HL-60 (cell line): ENCODE measurements at regions not wholly inside any gene's neighbourhood (a gene's known extent, or its start where the extent isn't known, plus 50 kb on each side); places are given as distances from the start of the nearest gene placed in this dataset.

Source experiments
- DNase-seq, 2 experiments: peaks; one replicate each; pipeline ENCODE4 v3.0.0-alpha.2; 2010 to 2020; ENCODE audit warnings: low read depth in 1 of 2, low spot score in 1 of 2
- H3K27ac ChIP-seq: fragments of 250-450 bp; sonication (Bioruptor Pico); replicated peaks from 2 replicates; pipeline ENCODE4 v1.5.1; 2020; ENCODE audit warnings: mild to moderate bottlenecking, moderate library complexity
- H3K27me3 ChIP-seq: fragments of 250-450 bp; sonication (Bioruptor Pico); 2 replicates; pipeline ENCODE4 v1.5.1; 2021; ENCODE audit warnings: mild to moderate bottlenecking, moderate library complexity; ENCODE audit not compliant: insufficient read depth, poor library complexity, severe bottlenecking
- H3K4me3 ChIP-seq: replicated peaks from 2 replicates; pipeline ENCODE4 v1.5.1; 2011; ENCODE audit warnings: mild to moderate bottlenecking, control low read depth, low read length; ENCODE audit not compliant: insufficient read depth
- GABPA ChIP-seq: IDR thresholded peaks from 2 replicates; pipeline ENCODE4 v1.6.1; 2012; ENCODE audit warnings: low read depth
- POLR2AphosphoS5 ChIP-seq: IDR thresholded peaks from 2 replicates; pipeline ENCODE4 v1.6.1; 2012; ENCODE audit warnings: low read depth
- SPI1 ChIP-seq: IDR thresholded peaks from 2 replicates; pipeline ENCODE4 v1.6.1; 2012; ENCODE audit warnings: low read depth, mild to moderate bottlenecking, borderline replicate concordance
- TF ChIP-seq, protein P1 (sequence below): IDR thresholded peaks from 2 replicates; pipeline ENCODE4 v1.6.1; 2012; ENCODE audit warnings: low read depth; ENCODE audit not compliant: insufficient replicate concordance
- TF ChIP-seq, protein P2 (sequence below): IDR thresholded peaks from one replicate; pipeline ENCODE4 v1.5.1; 2011; ENCODE audit warnings: low read length, control low read depth, inconsistent platforms; ENCODE audit not compliant: insufficient read depth

DNA sequence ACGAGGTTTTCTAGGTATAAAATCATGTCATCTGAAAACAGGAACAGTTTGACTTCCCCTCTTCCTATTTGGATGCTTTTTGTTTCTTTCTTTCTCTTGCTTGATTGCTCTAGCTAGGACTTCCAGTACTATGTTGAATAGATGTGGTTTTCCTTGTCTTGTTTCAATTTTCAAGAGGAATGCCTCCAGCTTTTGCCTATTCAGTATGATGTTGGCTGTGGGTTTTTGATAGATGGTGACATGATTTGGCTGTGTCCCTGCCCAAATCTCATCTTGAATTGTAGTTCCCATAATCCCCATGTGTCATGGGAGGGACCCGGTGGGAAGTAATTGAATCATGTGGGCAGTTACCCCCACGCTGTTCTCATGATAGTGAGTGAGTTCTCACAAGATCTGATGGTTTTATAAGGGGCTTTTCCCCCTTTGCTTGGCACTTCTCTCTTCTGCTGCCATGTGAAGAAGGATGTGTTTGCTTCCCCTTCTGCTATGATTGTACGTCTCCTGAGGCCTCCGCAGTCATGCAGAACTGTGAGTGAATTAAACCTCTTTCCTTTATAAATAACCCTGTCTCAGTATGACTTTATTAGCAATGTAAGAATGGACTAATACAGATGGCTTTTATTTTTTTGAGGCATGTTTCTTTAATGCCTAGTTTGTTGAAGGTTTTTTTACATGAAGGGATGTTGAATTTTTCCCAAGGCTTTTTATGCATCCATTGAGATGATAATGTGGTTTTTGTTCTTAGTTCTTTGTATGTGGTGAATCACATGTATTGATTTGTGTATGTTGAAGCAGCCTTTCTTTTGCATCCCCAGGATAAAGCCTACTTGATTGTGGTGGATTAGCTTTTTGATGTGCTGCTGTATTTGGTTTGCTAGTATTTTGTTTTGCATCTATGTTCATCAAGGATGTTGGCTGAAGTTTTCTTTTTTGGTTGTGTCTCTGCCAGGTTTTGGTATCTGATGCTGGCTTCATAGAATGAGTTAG is 239.1 kb downstream of the THBS2 start:
- H3K27me3 ChIP-seq: no peaks in the 10 kb centered on the region

DNA sequence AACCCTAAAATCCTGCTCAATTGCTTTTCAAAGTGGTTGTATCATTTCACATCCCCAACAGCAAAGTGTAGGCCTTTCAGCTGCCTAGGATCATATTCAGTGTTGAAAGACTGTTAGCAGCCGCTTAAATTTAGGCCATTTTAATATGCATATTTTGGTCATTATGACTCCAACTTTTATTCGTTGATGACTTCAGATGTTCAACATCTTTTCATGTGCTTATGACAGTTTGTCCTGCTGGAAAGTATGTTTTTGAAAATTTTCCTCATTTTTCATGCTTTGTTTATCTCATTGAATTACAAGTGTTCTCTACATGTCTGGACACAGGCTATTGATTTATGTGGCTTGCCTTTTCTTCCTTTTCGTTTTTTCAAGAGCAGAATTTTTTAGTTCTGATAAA is 244.0 kb downstream of the THBS2 start:
- Histone ChIP-seq H3K27ac (no peak overlapping the region), H3K27me3 (no peaks in the 10 kb centered on the region), H3K4me3 (no peak overlapping the region)
- no peak for TF ChIP-seq SPI1
- TF ChIP-seq, protein P1, sequence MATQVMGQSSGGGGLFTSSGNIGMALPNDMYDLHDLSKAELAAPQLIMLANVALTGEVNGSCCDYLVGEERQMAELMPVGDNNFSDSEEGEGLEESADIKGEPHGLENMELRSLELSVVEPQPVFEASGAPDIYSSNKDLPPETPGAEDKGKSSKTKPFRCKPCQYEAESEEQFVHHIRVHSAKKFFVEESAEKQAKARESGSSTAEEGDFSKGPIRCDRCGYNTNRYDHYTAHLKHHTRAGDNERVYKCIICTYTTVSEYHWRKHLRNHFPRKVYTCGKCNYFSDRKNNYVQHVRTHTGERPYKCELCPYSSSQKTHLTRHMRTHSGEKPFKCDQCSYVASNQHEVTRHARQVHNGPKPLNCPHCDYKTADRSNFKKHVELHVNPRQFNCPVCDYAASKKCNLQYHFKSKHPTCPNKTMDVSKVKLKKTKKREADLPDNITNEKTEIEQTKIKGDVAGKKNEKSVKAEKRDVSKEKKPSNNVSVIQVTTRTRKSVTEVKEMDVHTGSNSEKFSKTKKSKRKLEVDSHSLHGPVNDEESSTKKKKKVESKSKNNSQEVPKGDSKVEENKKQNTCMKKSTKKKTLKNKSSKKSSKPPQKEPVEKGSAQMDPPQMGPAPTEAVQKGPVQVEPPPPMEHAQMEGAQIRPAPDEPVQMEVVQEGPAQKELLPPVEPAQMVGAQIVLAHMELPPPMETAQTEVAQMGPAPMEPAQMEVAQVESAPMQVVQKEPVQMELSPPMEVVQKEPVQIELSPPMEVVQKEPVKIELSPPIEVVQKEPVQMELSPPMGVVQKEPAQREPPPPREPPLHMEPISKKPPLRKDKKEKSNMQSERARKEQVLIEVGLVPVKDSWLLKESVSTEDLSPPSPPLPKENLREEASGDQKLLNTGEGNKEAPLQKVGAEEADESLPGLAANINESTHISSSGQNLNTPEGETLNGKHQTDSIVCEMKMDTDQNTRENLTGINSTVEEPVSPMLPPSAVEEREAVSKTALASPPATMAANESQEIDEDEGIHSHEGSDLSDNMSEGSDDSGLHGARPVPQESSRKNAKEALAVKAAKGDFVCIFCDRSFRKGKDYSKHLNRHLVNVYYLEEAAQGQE: no peak
- TF ChIP-seq, protein P2, sequence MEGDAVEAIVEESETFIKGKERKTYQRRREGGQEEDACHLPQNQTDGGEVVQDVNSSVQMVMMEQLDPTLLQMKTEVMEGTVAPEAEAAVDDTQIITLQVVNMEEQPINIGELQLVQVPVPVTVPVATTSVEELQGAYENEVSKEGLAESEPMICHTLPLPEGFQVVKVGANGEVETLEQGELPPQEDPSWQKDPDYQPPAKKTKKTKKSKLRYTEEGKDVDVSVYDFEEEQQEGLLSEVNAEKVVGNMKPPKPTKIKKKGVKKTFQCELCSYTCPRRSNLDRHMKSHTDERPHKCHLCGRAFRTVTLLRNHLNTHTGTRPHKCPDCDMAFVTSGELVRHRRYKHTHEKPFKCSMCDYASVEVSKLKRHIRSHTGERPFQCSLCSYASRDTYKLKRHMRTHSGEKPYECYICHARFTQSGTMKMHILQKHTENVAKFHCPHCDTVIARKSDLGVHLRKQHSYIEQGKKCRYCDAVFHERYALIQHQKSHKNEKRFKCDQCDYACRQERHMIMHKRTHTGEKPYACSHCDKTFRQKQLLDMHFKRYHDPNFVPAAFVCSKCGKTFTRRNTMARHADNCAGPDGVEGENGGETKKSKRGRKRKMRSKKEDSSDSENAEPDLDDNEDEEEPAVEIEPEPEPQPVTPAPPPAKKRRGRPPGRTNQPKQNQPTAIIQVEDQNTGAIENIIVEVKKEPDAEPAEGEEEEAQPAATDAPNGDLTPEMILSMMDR: no peak
- no peak for TF ChIP-seq GABPA
- no peak for TF ChIP-seq POLR2AphosphoS5
- DNase-seq: no peak

More for the DNA sequence above, 239.1 kb downstream of the THBS2 start:
- no peak overlapping the region for H3K27ac ChIP-seq
- TF ChIP-seq, protein P1: no peak
- no peak for TF ChIP-seq POLR2AphosphoS5
- TF ChIP-seq, protein P2: no peak
- TF ChIP-seq GABPA: no peak
- no peak for TF ChIP-seq SPI1
- no peak for DNase-seq
- no peak overlapping the region for H3K4me3 ChIP-seq

DNA sequence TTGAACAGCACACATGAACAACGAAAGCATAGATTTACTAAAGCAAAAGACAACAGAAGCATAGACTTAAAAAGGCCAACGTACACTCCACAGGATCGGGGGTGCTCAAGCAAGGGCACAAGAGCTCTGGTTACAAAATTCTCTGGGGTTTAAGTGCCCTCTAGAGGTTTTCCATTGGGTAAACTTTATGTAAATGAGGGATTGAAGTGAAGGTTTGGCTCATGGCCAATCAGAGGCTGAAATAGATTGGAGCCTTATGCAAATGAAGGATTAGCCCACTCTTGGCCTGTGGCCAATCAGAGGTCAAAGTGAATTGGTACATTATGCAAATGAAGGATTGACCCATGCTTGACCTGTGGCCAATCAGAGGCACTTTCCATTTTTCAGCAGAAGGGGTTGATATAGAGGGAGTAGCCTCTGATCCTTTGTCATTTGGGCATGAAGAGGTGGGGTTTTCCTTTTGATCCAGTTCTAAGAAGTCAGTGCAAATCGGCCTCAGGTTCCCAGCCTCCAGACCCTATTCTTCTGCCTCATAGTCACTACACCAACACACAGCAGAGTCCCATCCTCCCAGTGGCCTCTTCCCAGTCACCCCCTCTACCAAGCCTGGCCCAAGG is 244.9 kb downstream of the THBS2 start:
- no peak overlapping the region for H3K27ac ChIP-seq
- no peaks in the 10 kb centered on the region for H3K27me3 ChIP-seq
- DNase-seq: no peak
- TF ChIP-seq, protein P1: no peak
- TF ChIP-seq SPI1 (no peak), POLR2AphosphoS5 (no peak), GABPA (no peak)
- TF ChIP-seq, protein P2: no peak
- no peak overlapping the region for H3K4me3 ChIP-seq
